Retinal pigment epithelial cell (primary cell): ENCODE measurements at regions not wholly inside any gene's neighbourhood (a gene's known extent, or its start where the extent isn't known, plus 50 kb on each side); places are given as distances from the start of the nearest gene placed in this dataset.

ENCODE experiments used
- DNase-seq: peaks from one replicate; pipeline ENCODE4 v3.0.0-alpha.2; 2010; ENCODE audit warnings: low read depth
- H3K4me3 ChIP-seq: 2 replicates; pipeline ENCODE4 v1.5.1; 2011; ENCODE audit warnings: mild to moderate bottlenecking, low read length, control low read depth, moderate library complexity
- TF ChIP-seq, protein P1 (sequence below): conservative IDR thresholded peaks from 2 replicates; pipeline ENCODE4 v1.5.1; 2011; ENCODE audit warnings: low read depth, low read length, control low read depth, inconsistent platforms

- TF ChIP-seq, protein P1, sequence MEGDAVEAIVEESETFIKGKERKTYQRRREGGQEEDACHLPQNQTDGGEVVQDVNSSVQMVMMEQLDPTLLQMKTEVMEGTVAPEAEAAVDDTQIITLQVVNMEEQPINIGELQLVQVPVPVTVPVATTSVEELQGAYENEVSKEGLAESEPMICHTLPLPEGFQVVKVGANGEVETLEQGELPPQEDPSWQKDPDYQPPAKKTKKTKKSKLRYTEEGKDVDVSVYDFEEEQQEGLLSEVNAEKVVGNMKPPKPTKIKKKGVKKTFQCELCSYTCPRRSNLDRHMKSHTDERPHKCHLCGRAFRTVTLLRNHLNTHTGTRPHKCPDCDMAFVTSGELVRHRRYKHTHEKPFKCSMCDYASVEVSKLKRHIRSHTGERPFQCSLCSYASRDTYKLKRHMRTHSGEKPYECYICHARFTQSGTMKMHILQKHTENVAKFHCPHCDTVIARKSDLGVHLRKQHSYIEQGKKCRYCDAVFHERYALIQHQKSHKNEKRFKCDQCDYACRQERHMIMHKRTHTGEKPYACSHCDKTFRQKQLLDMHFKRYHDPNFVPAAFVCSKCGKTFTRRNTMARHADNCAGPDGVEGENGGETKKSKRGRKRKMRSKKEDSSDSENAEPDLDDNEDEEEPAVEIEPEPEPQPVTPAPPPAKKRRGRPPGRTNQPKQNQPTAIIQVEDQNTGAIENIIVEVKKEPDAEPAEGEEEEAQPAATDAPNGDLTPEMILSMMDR, result no peak
- H3K4me3 ChIP-seq, result no peak overlapping the region
- DNase-seq, result no peak
Measured at GRCh38 chr2:185215497-185215896, 523.1 kb upstream of the FSIP2 start.

DNA sequence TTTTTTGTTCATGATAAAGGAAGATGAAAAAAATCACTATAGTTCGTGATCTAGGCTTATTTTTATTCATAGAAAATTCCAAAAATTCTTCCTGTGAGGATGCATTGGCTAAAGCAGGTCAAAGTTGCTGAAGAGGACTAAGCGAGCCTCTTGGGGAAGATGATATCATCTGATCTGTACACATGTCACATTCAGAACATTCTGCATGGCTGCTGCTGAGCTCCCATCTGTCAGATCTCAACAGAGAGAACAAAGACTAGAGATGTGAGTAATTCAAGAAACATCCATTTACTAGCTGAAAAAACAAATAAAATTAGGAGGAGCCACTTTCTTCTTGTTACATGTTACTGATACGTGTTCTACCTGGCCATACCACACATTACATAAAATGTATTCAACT is 518.6 kb upstream of the FSIP2 start:
- H3K4me3 ChIP-seq, result no peak overlapping the region
- TF ChIP-seq, protein P1, result no peak
- no peak for DNase-seq

GRCh38 chr2:185222311-185222710 is 516.3 kb upstream of the FSIP2 start:
- TF ChIP-seq, protein P1, result no peak
- no peak for DNase-seq
- H3K4me3 ChIP-seq, result no peak overlapping the region

GRCh38 chr2:185227391-185227790 is 511.2 kb upstream of the FSIP2 start:
- TF ChIP-seq, protein P1, result no peak
- no peak overlapping the region for H3K4me3 ChIP-seq
- DNase-seq, result no peak

DNA sequence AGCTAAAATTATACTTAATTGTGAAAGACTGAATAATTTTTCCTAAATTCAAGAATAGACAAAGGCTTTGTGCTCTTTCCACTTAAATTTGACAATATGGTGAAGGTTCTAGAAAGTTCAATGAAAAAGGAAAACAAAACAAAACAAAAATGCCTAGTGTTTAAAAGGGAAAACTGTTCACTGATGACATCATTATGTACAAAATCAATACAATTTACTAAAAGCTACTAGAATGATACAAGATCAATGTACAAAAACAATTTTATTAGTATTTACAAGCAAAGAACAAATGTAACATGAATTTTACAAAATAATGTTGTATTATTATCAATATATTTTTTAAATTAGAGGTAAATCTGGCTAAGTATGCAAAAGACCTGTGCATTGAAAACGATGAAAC is 499.1 kb upstream of the FSIP2 start:
- TF ChIP-seq, protein P1, result no peak
- H3K4me3 ChIP-seq, result no peak overlapping the region
- no peak for DNase-seq

GRCh38 chr2:185240796-185241195 is 497.8 kb upstream of the FSIP2 start:
- no peak overlapping the region for H3K4me3 ChIP-seq
- TF ChIP-seq, protein P1, result no peak
- no peak for DNase-seq

- TF ChIP-seq, protein P1, result no peak
- DNase-seq, result no peak
- no peak overlapping the region for H3K4me3 ChIP-seq
Measured at GRCh38 chr2:185241556-185241955, 497.0 kb upstream of the FSIP2 start.
